GM23338 (cell line): ENCODE measurements at regions not wholly inside any gene's neighbourhood (a gene's known extent, or its start where the extent isn't known, plus 50 kb on each side); places are given as distances from the start of the nearest gene placed in this dataset.

Experiments used
- ATAC-seq: fragments of 200-7000 bp; cut with Tn5 transposase; 3 replicates; pipeline ENCODE4 v1.9.1; 2020
- DNase-seq: peaks from one replicate; pipeline ENCODE4 v3.0.0-alpha.2; 2015; ENCODE audit warnings: low spot score
- H2AFZ ChIP-seq: fragments of 200-600 bp; sonication (generic); 2 replicates; pipeline ENCODE4 v1.8.0; 2016; ENCODE audit warnings: antibody characterized with exemption, mild to moderate bottlenecking, moderate library complexity
- H3F3A ChIP-seq: fragments of 200-600 bp; sonication (generic); replicated peaks from 2 replicates; pipeline ENCODE4 v1.8.0; 2017; ENCODE audit warnings: antibody characterized with exemption, mixed run types, low read depth
- H3K27ac ChIP-seq: fragments of 200-600 bp; sonication (generic); 2 replicates; pipeline ENCODE4 v1.6.1; 2016; ENCODE audit warnings: low read depth
- H3K27me3 ChIP-seq: fragments of 200-600 bp; sonication (generic); 2 replicates; pipeline ENCODE4 v1.8.0; 2016; ENCODE audit warnings: mild to moderate bottlenecking, mixed run types, moderate library complexity; ENCODE audit not compliant: insufficient read depth
- H3K36me3 ChIP-seq: fragments of 200-600 bp; sonication (generic); 2 replicates; pipeline ENCODE4 v1.8.0; 2016; ENCODE audit warnings: mild to moderate bottlenecking; ENCODE audit not compliant: insufficient read depth
- H3K4me1 ChIP-seq: fragments of 200-600 bp; sonication (generic); 2 replicates; pipeline ENCODE4 v1.8.0; 2016; ENCODE audit warnings: mild to moderate bottlenecking, moderate library complexity; ENCODE audit not compliant: insufficient read depth
- H3K4me2 ChIP-seq: fragments of 200-600 bp; sonication (generic); 2 replicates; pipeline ENCODE4 v1.7.1; 2017; ENCODE audit warnings: mixed run types
- H3K4me3 ChIP-seq: fragments of 200-600 bp; sonication (generic); 2 replicates; pipeline ENCODE4 v1.6.1; 2016; ENCODE audit warnings: mixed run types
- H3K79me2 ChIP-seq: fragments of 200-600 bp; sonication (generic); replicated peaks from 2 replicates; pipeline ENCODE4 v1.8.0; 2017; ENCODE audit warnings: mild to moderate bottlenecking; ENCODE audit not compliant: insufficient read depth
- H3K9me2 ChIP-seq: fragments of 200-600 bp; sonication (generic); 2 replicates; pipeline ENCODE4 v1.8.0; 2017; ENCODE audit not compliant: insufficient read depth
- H4K20me1 ChIP-seq: fragments of 200-600 bp; sonication (generic); replicated peaks from 2 replicates; pipeline ENCODE4 v1.8.0; 2017; ENCODE audit warnings: mild to moderate bottlenecking; ENCODE audit not compliant: insufficient read depth
- H3K27ac Mint-ChIP-seq: 2 replicates; pipeline ENCODE4 v1.8.0; 2020; ENCODE audit warnings: inconsistent platforms, mild to moderate bottlenecking, moderate library complexity, mixed read lengths
- H3K27me3 Mint-ChIP-seq: 3 replicates; pipeline ENCODE4 v1.8.0; 2022; ENCODE audit warnings: low read depth, mild to moderate bottlenecking, moderate library complexity, mixed read lengths, inconsistent platforms; ENCODE audit not compliant: insufficient read depth, poor library complexity
- H3K36me3 Mint-ChIP-seq: 3 replicates; pipeline ENCODE4 v1.8.0; 2021; ENCODE audit warnings: low read depth, mild to moderate bottlenecking, inconsistent platforms, moderate library complexity, mixed read lengths
- H3K4me1 Mint-ChIP-seq: 3 replicates; pipeline ENCODE4 v1.8.0; 2020; ENCODE audit warnings: mild to moderate bottlenecking, inconsistent platforms, mixed read lengths
- H3K4me3 Mint-ChIP-seq: 3 replicates; pipeline ENCODE4 v1.8.0; 2021; ENCODE audit warnings: moderate library complexity, mild to moderate bottlenecking, inconsistent platforms, mixed read lengths
- H3K9me3 Mint-ChIP-seq: 3 replicates; pipeline ENCODE4 v1.8.0; 2020; ENCODE audit warnings: moderate library complexity, mild to moderate bottlenecking, inconsistent platforms, mixed read lengths
- CREB1 ChIP-seq: fragments of 250-450 bp; sonication (Bioruptor Pico); IDR thresholded peaks from 2 replicates; pipeline ENCODE4 v1.5.0; 2020; ENCODE audit warnings: low read depth, mild to moderate bottlenecking, moderate library complexity
- EZH2 ChIP-seq: fragments of 200-600 bp; sonication (generic); IDR thresholded peaks from one replicate; pipeline ENCODE4 v1.8.0; 2017; ENCODE audit warnings: antibody characterized with exemption, mild to moderate bottlenecking, low read depth; ENCODE audit not compliant: unreplicated experiment
- EZH2phosphoT487 ChIP-seq: fragments of 200-600 bp; sonication (generic); IDR thresholded peaks from one replicate; pipeline ENCODE4 v1.8.1; 2018; ENCODE audit warnings: antibody characterized with exemption; ENCODE audit not compliant: unreplicated experiment
- JUNB ChIP-seq: IDR thresholded peaks from one replicate; pipeline ENCODE4 v1.6.1; 2016; ENCODE audit warnings: antibody characterized with exemption; ENCODE audit not compliant: unreplicated experiment
- NANOG ChIP-seq: IDR thresholded peaks from 2 replicates; pipeline ENCODE4 v1.6.1; 2016; ENCODE audit warnings: antibody characterized with exemption, borderline replicate concordance
- POLR2AphosphoS5 ChIP-seq: IDR thresholded peaks from 2 replicates; pipeline ENCODE4 v1.6.1; 2016; ENCODE audit warnings: antibody characterized with exemption, low read depth
- ZNF114 ChIP-seq: fragments of 250-450 bp; sonication (Bioruptor Pico); IDR thresholded peaks from 2 replicates; pipeline ENCODE4 v1.5.0; 2020; ENCODE audit warnings: mild to moderate bottlenecking, moderate library complexity
- ZNF331 ChIP-seq: fragments of 250-450 bp; sonication (Bioruptor Pico); IDR thresholded peaks from 2 replicates; pipeline ENCODE4 v1.5.0; 2020; ENCODE audit warnings: low read depth, mild to moderate bottlenecking, moderate library complexity
- TF ChIP-seq, protein P1 (sequence below): IDR thresholded peaks from one replicate; pipeline ENCODE4 v1.6.1; 2018; ENCODE audit warnings: antibody characterized with exemption; ENCODE audit not compliant: unreplicated experiment
- TF ChIP-seq, protein P2 (sequence below): fragments of 250-450 bp; sonication (Bioruptor Pico); IDR thresholded peaks from 2 replicates; pipeline ENCODE4 v1.5.0; 2020; ENCODE audit warnings: mild to moderate bottlenecking, moderate library complexity
- TF ChIP-seq, protein P3 (sequence below), 2 experiments: fragments of 200-600 bp in 1 of 2; sonication (generic) in 1 of 2; conservative IDR thresholded peaks; 2 replicates each; pipeline versions ENCODE4 v1.5.1 to v1.6.1; 2016 to 2017; ENCODE audit warnings: antibody characterized with exemption in 2 of 2, low read depth in 2 of 2, mild to moderate bottlenecking in 2 of 2, moderate library complexity in 1 of 2
- TF ChIP-seq, protein P4 (sequence below): IDR thresholded peaks from 2 replicates; pipeline ENCODE4 v1.6.1; 2016; ENCODE audit warnings: antibody characterized with exemption

DNA sequence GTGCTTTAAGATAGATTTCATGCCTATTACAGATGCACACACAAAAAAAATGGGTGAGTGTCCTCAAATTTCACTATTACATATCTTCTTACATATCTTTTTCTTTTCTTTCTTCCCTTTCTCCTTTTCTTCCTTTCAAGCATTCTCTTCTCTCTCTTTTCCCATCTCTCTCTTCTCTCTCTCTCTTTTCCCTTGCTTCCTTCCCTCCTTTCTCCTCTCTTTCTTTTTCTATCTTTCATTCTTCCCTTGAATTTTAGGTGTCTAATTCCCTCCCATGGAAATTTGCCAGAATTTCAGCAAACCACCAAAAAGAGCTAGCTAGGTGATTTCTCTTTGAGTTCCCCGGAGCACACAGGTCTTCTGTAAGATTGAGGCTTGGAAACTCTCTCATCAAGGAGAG, 395.3 kb upstream of the RUNX1 start:
- Mint-ChIP-seq H3K9me3 (peaks cover 3% of the 10 kb centered on the region; the same call in 1 of the 3 replicates), H3K27ac (no peak overlapping the region), H3K36me3 (no peaks in the 10 kb centered on the region), H3K4me1 (no peaks in the 10 kb centered on the region), H3K4me3 (no peak overlapping the region), H3K27me3 (no peaks in the 10 kb centered on the region)
- DNase-seq: no peak
- H4K20me1 ChIP-seq: no peaks in the 10 kb centered on the region
- no peak overlapping the region for H3K27ac ChIP-seq
- 0 out of 2 replicates have a peak overlapping the region, but pooled peaks have one; percentile 56 for H2AFZ ChIP-seq
- no peaks in the 10 kb centered on the region for H3K36me3 ChIP-seq
- ATAC-seq: no peak
- H3K27me3 ChIP-seq: no peaks in the 10 kb centered on the region
- no peak overlapping the region for H3K4me2 ChIP-seq
- H3K79me2 ChIP-seq: no peaks in the 10 kb centered on the region
- no peaks in the 10 kb centered on the region for H3F3A ChIP-seq
- H3K4me1 ChIP-seq: no peaks in the 10 kb centered on the region
- H3K4me3 ChIP-seq: no peak overlapping the region
- TF ChIP-seq, protein P1, sequence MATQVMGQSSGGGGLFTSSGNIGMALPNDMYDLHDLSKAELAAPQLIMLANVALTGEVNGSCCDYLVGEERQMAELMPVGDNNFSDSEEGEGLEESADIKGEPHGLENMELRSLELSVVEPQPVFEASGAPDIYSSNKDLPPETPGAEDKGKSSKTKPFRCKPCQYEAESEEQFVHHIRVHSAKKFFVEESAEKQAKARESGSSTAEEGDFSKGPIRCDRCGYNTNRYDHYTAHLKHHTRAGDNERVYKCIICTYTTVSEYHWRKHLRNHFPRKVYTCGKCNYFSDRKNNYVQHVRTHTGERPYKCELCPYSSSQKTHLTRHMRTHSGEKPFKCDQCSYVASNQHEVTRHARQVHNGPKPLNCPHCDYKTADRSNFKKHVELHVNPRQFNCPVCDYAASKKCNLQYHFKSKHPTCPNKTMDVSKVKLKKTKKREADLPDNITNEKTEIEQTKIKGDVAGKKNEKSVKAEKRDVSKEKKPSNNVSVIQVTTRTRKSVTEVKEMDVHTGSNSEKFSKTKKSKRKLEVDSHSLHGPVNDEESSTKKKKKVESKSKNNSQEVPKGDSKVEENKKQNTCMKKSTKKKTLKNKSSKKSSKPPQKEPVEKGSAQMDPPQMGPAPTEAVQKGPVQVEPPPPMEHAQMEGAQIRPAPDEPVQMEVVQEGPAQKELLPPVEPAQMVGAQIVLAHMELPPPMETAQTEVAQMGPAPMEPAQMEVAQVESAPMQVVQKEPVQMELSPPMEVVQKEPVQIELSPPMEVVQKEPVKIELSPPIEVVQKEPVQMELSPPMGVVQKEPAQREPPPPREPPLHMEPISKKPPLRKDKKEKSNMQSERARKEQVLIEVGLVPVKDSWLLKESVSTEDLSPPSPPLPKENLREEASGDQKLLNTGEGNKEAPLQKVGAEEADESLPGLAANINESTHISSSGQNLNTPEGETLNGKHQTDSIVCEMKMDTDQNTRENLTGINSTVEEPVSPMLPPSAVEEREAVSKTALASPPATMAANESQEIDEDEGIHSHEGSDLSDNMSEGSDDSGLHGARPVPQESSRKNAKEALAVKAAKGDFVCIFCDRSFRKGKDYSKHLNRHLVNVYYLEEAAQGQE: no peak
- TF ChIP-seq NANOG: no peak
- TF ChIP-seq, protein P2, sequence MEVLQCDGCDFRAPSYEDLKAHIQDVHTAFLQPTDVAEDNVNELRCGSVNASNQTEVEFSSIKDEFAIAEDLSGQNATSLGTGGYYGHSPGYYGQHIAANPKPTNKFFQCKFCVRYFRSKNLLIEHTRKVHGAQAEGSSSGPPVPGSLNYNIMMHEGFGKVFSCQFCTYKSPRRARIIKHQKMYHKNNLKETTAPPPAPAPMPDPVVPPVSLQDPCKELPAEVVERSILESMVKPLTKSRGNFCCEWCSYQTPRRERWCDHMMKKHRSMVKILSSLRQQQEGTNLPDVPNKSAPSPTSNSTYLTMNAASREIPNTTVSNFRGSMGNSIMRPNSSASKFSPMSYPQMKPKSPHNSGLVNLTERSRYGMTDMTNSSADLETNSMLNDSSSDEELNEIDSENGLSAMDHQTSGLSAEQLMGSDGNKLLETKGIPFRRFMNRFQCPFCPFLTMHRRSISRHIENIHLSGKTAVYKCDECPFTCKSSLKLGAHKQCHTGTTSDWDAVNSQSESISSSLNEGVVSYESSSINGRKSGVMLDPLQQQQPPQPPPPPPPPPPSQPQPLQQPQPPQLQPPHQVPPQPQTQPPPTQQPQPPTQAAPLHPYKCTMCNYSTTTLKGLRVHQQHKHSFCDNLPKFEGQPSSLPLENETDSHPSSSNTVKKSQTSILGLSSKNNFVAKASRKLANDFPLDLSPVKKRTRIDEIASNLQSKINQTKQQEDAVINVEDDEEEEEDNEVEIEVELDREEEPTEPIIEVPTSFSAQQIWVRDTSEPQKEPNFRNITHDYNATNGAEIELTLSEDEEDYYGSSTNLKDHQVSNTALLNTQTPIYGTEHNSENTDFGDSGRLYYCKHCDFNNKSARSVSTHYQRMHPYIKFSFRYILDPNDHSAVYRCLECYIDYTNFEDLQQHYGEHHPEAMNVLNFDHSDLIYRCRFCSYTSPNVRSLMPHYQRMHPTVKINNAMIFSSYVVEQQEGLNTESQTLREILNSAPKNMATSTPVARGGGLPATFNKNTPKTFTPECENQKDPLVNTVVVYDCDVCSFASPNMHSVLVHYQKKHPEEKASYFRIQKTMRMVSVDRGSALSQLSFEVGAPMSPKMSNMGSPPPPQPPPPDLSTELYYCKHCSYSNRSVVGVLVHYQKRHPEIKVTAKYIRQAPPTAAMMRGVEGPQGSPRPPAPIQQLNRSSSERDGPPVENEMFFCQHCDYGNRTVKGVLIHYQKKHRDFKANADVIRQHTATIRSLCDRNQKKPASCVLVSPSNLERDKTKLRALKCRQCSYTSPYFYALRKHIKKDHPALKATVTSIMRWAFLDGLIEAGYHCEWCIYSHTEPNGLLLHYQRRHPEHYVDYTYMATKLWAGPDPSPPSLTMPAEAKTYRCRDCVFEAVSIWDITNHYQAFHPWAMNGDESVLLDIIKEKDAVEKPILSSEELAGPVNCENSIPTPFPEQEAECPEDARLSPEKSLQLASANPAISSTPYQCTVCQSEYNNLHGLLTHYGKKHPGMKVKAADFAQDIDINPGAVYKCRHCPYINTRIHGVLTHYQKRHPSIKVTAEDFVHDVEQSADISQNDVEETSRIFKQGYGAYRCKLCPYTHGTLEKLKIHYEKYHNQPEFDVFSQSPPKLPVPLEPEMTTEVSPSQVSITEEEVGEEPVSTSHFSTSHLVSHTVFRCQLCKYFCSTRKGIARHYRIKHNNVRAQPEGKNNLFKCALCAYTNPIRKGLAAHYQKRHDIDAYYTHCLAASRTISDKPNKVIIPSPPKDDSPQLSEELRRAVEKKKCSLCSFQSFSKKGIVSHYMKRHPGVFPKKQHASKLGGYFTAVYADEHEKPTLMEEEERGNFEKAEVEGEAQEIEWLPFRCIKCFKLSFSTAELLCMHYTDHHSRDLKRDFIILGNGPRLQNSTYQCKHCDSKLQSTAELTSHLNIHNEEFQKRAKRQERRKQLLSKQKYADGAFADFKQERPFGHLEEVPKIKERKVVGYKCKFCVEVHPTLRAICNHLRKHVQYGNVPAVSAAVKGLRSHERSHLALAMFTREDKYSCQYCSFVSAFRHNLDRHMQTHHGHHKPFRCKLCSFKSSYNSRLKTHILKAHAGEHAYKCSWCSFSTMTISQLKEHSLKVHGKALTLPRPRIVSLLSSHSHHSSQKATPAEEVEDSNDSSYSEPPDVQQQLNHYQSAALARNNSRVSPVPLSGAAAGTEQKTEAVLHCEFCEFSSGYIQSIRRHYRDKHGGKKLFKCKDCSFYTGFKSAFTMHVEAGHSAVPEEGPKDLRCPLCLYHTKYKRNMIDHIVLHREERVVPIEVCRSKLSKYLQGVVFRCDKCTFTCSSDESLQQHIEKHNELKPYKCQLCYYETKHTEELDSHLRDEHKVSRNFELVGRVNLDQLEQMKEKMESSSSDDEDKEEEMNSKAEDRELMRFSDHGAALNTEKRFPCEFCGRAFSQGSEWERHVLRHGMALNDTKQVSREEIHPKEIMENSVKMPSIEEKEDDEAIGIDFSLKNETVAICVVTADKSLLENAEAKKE (CRISPR knock-in tag): no peak
- no peak for TF ChIP-seq EZH2phosphoT487
- TF ChIP-seq EZH2: no peak
- TF ChIP-seq ZNF114 (CRISPR knock-in tag): no peak
- no peak for TF ChIP-seq POLR2AphosphoS5
- TF ChIP-seq, protein P3, sequence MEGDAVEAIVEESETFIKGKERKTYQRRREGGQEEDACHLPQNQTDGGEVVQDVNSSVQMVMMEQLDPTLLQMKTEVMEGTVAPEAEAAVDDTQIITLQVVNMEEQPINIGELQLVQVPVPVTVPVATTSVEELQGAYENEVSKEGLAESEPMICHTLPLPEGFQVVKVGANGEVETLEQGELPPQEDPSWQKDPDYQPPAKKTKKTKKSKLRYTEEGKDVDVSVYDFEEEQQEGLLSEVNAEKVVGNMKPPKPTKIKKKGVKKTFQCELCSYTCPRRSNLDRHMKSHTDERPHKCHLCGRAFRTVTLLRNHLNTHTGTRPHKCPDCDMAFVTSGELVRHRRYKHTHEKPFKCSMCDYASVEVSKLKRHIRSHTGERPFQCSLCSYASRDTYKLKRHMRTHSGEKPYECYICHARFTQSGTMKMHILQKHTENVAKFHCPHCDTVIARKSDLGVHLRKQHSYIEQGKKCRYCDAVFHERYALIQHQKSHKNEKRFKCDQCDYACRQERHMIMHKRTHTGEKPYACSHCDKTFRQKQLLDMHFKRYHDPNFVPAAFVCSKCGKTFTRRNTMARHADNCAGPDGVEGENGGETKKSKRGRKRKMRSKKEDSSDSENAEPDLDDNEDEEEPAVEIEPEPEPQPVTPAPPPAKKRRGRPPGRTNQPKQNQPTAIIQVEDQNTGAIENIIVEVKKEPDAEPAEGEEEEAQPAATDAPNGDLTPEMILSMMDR (conservative IDR thresholded peaks at IDR 0.05; ENCODE audit: low read depth in 2 of 2): no peak
- TF ChIP-seq CREB1: no peak
- TF ChIP-seq, protein P4, sequence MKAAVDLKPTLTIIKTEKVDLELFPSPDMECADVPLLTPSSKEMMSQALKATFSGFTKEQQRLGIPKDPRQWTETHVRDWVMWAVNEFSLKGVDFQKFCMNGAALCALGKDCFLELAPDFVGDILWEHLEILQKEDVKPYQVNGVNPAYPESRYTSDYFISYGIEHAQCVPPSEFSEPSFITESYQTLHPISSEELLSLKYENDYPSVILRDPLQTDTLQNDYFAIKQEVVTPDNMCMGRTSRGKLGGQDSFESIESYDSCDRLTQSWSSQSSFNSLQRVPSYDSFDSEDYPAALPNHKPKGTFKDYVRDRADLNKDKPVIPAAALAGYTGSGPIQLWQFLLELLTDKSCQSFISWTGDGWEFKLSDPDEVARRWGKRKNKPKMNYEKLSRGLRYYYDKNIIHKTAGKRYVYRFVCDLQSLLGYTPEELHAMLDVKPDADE: no peak
- no peak for TF ChIP-seq ZNF331 (CRISPR knock-in tag)
- TF ChIP-seq JUNB: no peak
- 0 out of 2 replicates have a peak, but pooled peaks cover 5% of the 10 kb centered on the region for H3K9me2 ChIP-seq
